PC-9 (cell line): ENCODE measurements at regions not wholly inside any gene's neighbourhood (a gene's known extent, or its start where the extent isn't known, plus 50 kb on each side); places are given as distances from the start of the nearest gene placed in this dataset.
"Not testable (repeated sequence)": the region's sequence is repeated elsewhere in the genome, so short reads cannot be mapped to it uniquely, and the experiment has no call there.

Source experiments
- CTCF ChIP-seq: fragments of 200-600 bp; sonication (generic); conservative IDR thresholded peaks from 2 replicates; pipeline ENCODE4 v1.6.1; 2017; ENCODE audit warnings: mixed run types, antibody characterized with exemption, mild to moderate bottlenecking, moderate library complexity
- EZH2 ChIP-seq: fragments of 200-600 bp; sonication (generic); IDR thresholded peaks from 2 replicates; pipeline ENCODE4 v1.8.0; 2017; ENCODE audit warnings: antibody characterized with exemption, low read depth

GRCh38 chr1:149700677-149701567 is 81.6 kb upstream of the FCGR1A start:
- TF ChIP-seq CTCF, EZH2: not testable (repeated sequence)
